A673 (cell line): ENCODE measurements at regions not wholly inside any gene's neighbourhood (a gene's known extent, or its start where the extent isn't known, plus 50 kb on each side); places are given as distances from the start of the nearest gene placed in this dataset.

Source experiments
- BruUV-seq: library from RNA; stranded (reverse); fragments of 400-500 nt; replicated peaks from 2 replicates; lab custom pipeline; 2021; lab: Mats Ljungman, UMichigan
- CTCF ChIA-PET: fragments of 300-600 bp; sonication (Branson Sonifier 250); formaldehyde crosslinking; loops from one replicate; lab custom pipeline; 2022; ENCODE audit warnings: antibody characterized with exemption; lab: Charles Lee
- POLR2A ChIA-PET: fragments of 300-600 bp; sonication (Branson Sonifier 250); formaldehyde crosslinking; loops from one replicate; lab custom pipeline; 2022; ENCODE audit warnings: antibody characterized with exemption; ENCODE audit not compliant: low non-redundant PET; lab: Charles Lee
- DNase-seq: peaks from one replicate; pipeline ENCODE4 v3.0.0-alpha.2; 2015; ENCODE audit warnings: low spot score
- H3K27ac ChIP-seq: fragments of 200-600 bp; sonication (generic); 2 replicates; pipeline ENCODE4 v1.5.1; 2016; ENCODE audit warnings: mixed run types, low read depth, mild to moderate bottlenecking, mixed read lengths, antibody characterized with exemption, low read length; ENCODE audit not compliant: poor library complexity, severe bottlenecking
- H3K27me3 ChIP-seq: fragments of 200-600 bp; sonication (generic); replicated peaks from 2 replicates; pipeline ENCODE4 v1.6.1; 2017; ENCODE audit warnings: mixed run types, low read depth, mild to moderate bottlenecking, mixed read lengths, antibody characterized with exemption, low read length; ENCODE audit not compliant: insufficient read depth, poor library complexity
- H3K36me3 ChIP-seq: fragments of 200-600 bp; sonication (generic); 2 replicates; pipeline ENCODE4 v1.6.1; 2016; ENCODE audit warnings: mixed run types, mild to moderate bottlenecking, mixed read lengths, antibody characterized with exemption, low read length; ENCODE audit not compliant: insufficient read depth, poor library complexity, severe bottlenecking
- H3K4me1 ChIP-seq: fragments of 200-600 bp; sonication (generic); 2 replicates; pipeline ENCODE4 v1.6.1; 2017; ENCODE audit warnings: mixed run types, mild to moderate bottlenecking, mixed read lengths, antibody characterized with exemption, low read length; ENCODE audit not compliant: insufficient read depth, poor library complexity, severe bottlenecking
- H3K4me3 ChIP-seq: fragments of 200-600 bp; sonication (generic); 2 replicates; pipeline ENCODE4 v1.5.1; 2016; ENCODE audit warnings: low read depth, mixed run types, mild to moderate bottlenecking, mixed read lengths, low read length; ENCODE audit not compliant: poor library complexity, severe bottlenecking
- H3K9me3 ChIP-seq: fragments of 200-600 bp; sonication (generic); 2 replicates; pipeline ENCODE4 v1.6.1; 2016; ENCODE audit warnings: mixed run types, low read depth, mild to moderate bottlenecking, mixed read lengths, antibody characterized with exemption, low read length; ENCODE audit not compliant: poor library complexity, severe bottlenecking
- CTCF ChIP-seq: fragments of 300-800, 200-600 bp; sonication (generic); conservative IDR thresholded peaks from 2 replicates; pipeline ENCODE4 v1.5.1; 2017; ENCODE audit warnings: low read depth, mild to moderate bottlenecking, antibody characterized with exemption, low read length, moderate library complexity, mixed read lengths
- EZH2 ChIP-seq: fragments of 200-600 bp; sonication (generic); IDR thresholded peaks from 2 replicates; pipeline ENCODE4 v1.6.1; 2017; ENCODE audit warnings: borderline replicate concordance, low read depth, mild to moderate bottlenecking, mixed read lengths, antibody characterized with exemption, low read length; ENCODE audit not compliant: poor library complexity, severe bottlenecking
- intact Hi-C: fragments of 100-400 bp; cut with micrococcal nuclease; formaldehyde crosslinking; loops from one replicate; pipeline ENCODE4 v1.10.0; 2022; ENCODE audit not compliant: unreplicated experiment

- Histone ChIP-seq H3K4me3 (no peak overlapping the region), H3K27me3 (no peaks in the 10 kb centered on the region), H3K4me1 (no peaks in the 10 kb centered on the region), H3K27ac (no peak overlapping the region), H3K36me3 (no peaks in the 10 kb centered on the region), H3K9me3 (no peaks in the 10 kb centered on the region)
- no peak for DNase-seq
- POLR2A ChIA-PET, result no interaction called here
- no TSS peak for BruUV-seq
- CTCF ChIA-PET, result no interaction called here
- intact Hi-C loops, result no loop called here
- TF ChIP-seq EZH2 (no peak), CTCF (no peak)
Measured at GRCh38 chr15:91752081-91752785, 101.3 kb upstream of the SLCO3A1 start.

GRCh38 chr15:91759560-91759959 is 93.9 kb upstream of the SLCO3A1 start:
- no peak for TF ChIP-seq EZH2
- DNase-seq, result no peak
- H3K4me3 ChIP-seq, result no peak overlapping the region
- no peaks in the 10 kb centered on the region for H3K4me1 ChIP-seq
- no TSS peak for BruUV-seq
- no peaks in the 10 kb centered on the region for H3K36me3 ChIP-seq
- ChIA-PET POLR2A (no interaction called here), CTCF (no interaction called here)
- H3K27ac ChIP-seq, result no peak overlapping the region
- intact Hi-C loops, result no loop called here
- H3K9me3 ChIP-seq, result no peaks in the 10 kb centered on the region
- no peaks in the 10 kb centered on the region for H3K27me3 ChIP-seq

GRCh38 chr15:91765660-91766059 is 87.8 kb upstream of the SLCO3A1 start:
- Histone ChIP-seq H3K27ac (no peak overlapping the region), H3K4me3 (no peak overlapping the region), H3K4me1 (peaks cover 7% of the 10 kb centered on the region), H3K9me3 (no peaks in the 10 kb centered on the region), H3K36me3 (no peaks in the 10 kb centered on the region), H3K27me3 (no peaks in the 10 kb centered on the region)
- BruUV-seq, result no TSS peak
- TF ChIP-seq EZH2, result no peak
- ChIA-PET POLR2A (no interaction called here), CTCF (no interaction called here)
- intact Hi-C loops, result no loop called here
- DNase-seq, result no peak

- CTCF ChIA-PET, result no interaction called here
- POLR2A ChIA-PET, result no interaction called here
Measured at GRCh38 chr15:91769476-91769875, 84.0 kb upstream of the SLCO3A1 start.

More at GRCh38 chr15:91769476-91769875, 84.0 kb upstream of the SLCO3A1 start:
- no peak for DNase-seq
- no peak for TF ChIP-seq CTCF
- TF ChIP-seq EZH2, result no peak
- no TSS peak for BruUV-seq
- Histone ChIP-seq H3K4me3 (no peak overlapping the region), H3K27me3 (no peaks in the 10 kb centered on the region), H3K4me1 (peaks cover 7% of the 10 kb centered on the region), H3K36me3 (no peaks in the 10 kb centered on the region), H3K9me3 (no peaks in the 10 kb centered on the region), H3K27ac (no peak overlapping the region)
- intact Hi-C loops, result no loop called here
